ENCODE measurements at regions not wholly inside any gene's neighbourhood (a gene's known extent, or its start where the extent isn't known, plus 50 kb on each side); places are given as distances from the start of the nearest gene placed in this dataset.
"Not testable (repeated sequence)": the region's sequence is repeated elsewhere in the genome, so short reads cannot be mapped to it uniquely, and the experiment has no call there.

GRCh38 chr4:154164931-154165839 is 326.4 kb downstream of the DCHS2 start:
- in situ Hi-C loops (cut with HindIII; ENCODE audit: low sequenced_read_pairs) = no loop called here

GRCh38 chr4:154160519-154161301 is 330.9 kb downstream of the DCHS2 start:
- in situ Hi-C loops (cut with HindIII; ENCODE audit: low sequenced_read_pairs) = no loop called here

- in situ Hi-C loops (cut with HindIII; ENCODE audit: low sequenced_read_pairs) = no loop called here
These were observed 333.0 kb downstream of the DCHS2 start for GRCh38 chr4:154158361-154159155.

- in situ Hi-C loops (cut with HindIII; ENCODE audit: low sequenced_read_pairs) = no loop called here
These were observed 339.1 kb downstream of the DCHS2 start for GRCh38 chr4:154152546-154152945.

- in situ Hi-C loops (cut with HindIII; ENCODE audit: low sequenced_read_pairs) = not testable (repeated sequence)
These were observed 342.4 kb downstream of the DCHS2 start for GRCh38 chr4:154149236-154149635.

- in situ Hi-C loops (cut with HindIII; ENCODE audit: low sequenced_read_pairs) = no loop called here
These were observed 347.9 kb downstream of the DCHS2 start for GRCh38 chr4:154143720-154144119.

GRCh38 chr4:154142664-154143063 is 348.9 kb downstream of the DCHS2 start:
- in situ Hi-C loops (cut with HindIII; ENCODE audit: low sequenced_read_pairs) = no loop called here

GRCh38 chr4:154140869-154141268 is 350.7 kb downstream of the DCHS2 start:
- in situ Hi-C loops (cut with HindIII; ENCODE audit: low sequenced_read_pairs) = no loop called here

- in situ Hi-C loops (cut with HindIII; ENCODE audit: low sequenced_read_pairs) = no loop called here
These were observed 348.5 kb upstream of the SFRP2 start for GRCh38 chr4:154137320-154137905.

GRCh38 chr4:154135576-154135975 is 346.7 kb upstream of the SFRP2 start:
- in situ Hi-C loops (cut with HindIII; ENCODE audit: low sequenced_read_pairs) = no loop called here

- in situ Hi-C loops (cut with HindIII; ENCODE audit: low sequenced_read_pairs) = no loop called here
These were observed 343.5 kb upstream of the SFRP2 start for GRCh38 chr4:154132406-154132805.

- in situ Hi-C loops (cut with HindIII; ENCODE audit: low sequenced_read_pairs) = no loop called here
These were observed 337.4 kb upstream of the SFRP2 start for GRCh38 chr4:154126276-154126675.

- in situ Hi-C loops (cut with HindIII; ENCODE audit: low sequenced_read_pairs) = no loop called here
These were observed 336.5 kb upstream of the SFRP2 start for GRCh38 chr4:154125340-154125739.

GRCh38 chr4:154124539-154125255 is 335.8 kb upstream of the SFRP2 start:
- in situ Hi-C loops (cut with HindIII; ENCODE audit: low sequenced_read_pairs) = no loop called here

GRCh38 chr4:154123897-154124296 is 335.0 kb upstream of the SFRP2 start:
- in situ Hi-C loops (cut with HindIII; ENCODE audit: low sequenced_read_pairs) = no loop called here

- in situ Hi-C loops (cut with HindIII; ENCODE audit: low sequenced_read_pairs) = no loop called here
These were observed 331.9 kb upstream of the SFRP2 start for GRCh38 chr4:154120690-154121345.

GRCh38 chr4:154120006-154120676 is 331.3 kb upstream of the SFRP2 start:
- in situ Hi-C loops (cut with HindIII; ENCODE audit: low sequenced_read_pairs) = no loop called here

GRCh38 chr4:154119317-154119716 is 330.4 kb upstream of the SFRP2 start:
- in situ Hi-C loops (cut with HindIII; ENCODE audit: low sequenced_read_pairs) = no loop called here

GRCh38 chr4:154117726-154118125 is 328.8 kb upstream of the SFRP2 start:
- in situ Hi-C loops (cut with HindIII; ENCODE audit: low sequenced_read_pairs) = not testable (repeated sequence)

All from DLD1 (cell line).